ENCODE measurements at regions not wholly inside any gene's neighbourhood (a gene's known extent, or its start where the extent isn't known, plus 50 kb on each side); places are given as distances from the start of the nearest gene placed in this dataset.

DNA sequence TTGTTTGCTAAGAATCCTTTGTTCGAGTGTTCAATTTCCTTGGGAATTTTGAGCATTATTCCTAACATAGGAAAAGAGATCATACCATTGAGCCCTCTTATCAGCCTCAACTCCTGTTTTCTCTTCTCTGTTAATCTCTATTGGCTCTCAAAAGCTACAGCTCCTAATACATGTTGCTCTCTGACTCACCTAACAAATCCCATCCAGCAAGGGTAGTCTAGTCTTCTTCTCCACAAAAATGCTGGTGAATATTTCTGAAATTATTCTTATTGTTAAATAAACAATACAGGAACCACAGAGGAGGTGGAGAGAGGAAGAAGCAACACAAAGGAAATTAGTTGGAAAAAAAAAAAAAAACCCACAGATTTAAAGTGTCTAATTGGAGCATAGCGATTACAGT is 325.8 kb upstream of the NAALADL2 start:
- TF ChIP-seq, protein P1, sequence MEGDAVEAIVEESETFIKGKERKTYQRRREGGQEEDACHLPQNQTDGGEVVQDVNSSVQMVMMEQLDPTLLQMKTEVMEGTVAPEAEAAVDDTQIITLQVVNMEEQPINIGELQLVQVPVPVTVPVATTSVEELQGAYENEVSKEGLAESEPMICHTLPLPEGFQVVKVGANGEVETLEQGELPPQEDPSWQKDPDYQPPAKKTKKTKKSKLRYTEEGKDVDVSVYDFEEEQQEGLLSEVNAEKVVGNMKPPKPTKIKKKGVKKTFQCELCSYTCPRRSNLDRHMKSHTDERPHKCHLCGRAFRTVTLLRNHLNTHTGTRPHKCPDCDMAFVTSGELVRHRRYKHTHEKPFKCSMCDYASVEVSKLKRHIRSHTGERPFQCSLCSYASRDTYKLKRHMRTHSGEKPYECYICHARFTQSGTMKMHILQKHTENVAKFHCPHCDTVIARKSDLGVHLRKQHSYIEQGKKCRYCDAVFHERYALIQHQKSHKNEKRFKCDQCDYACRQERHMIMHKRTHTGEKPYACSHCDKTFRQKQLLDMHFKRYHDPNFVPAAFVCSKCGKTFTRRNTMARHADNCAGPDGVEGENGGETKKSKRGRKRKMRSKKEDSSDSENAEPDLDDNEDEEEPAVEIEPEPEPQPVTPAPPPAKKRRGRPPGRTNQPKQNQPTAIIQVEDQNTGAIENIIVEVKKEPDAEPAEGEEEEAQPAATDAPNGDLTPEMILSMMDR (conservative IDR thresholded peaks at IDR 0.05 in 1 of 2, IDR thresholded peaks at IDR 0.05 in 1 of 2; ENCODE audit: low read depth in 1 of 2, low read length in 2 of 2), result no peak
- no peak for TF ChIP-seq EZH2 (IDR thresholded peaks at IDR 0.05; ENCODE audit: low read length, missing control alignments)

Data from fibroblast of lung (primary cell).